ENCODE measurements at regions not wholly inside any gene's neighbourhood (a gene's known extent, or its start where the extent isn't known, plus 50 kb on each side); places are given as distances from the start of the nearest gene placed in this dataset.

DNA sequence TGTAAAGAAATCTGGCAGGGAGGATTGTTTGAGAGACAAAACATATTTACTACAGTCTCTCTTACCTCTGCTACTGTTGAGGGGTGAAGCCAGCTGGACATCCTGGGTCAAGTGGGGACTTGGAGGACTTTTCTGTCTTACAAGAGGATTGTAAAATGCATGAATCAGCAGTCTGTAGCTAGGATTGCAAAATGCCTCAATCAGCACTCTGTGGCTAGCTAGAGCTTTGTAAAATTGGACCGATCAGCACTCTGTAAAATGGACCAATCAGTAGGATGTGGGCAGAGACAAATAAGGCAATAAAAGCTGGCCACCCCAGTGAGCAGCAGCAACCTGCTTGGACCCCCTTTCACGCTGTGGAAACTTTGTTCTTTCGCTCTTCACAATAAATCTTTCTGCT, 995.8 kb upstream of the CDH6 start:
- DNase-seq (ENCODE audit: low spot score): no peak
- Mint-ChIP-seq H3K4me3 (ENCODE audit: unreplicated experiment) (no peak overlapping the region), H3K27me3 (ENCODE audit: low read depth) (no peaks in the 10 kb centered on the region), H3K9me3 (ENCODE audit: low read depth) (no peaks in the 10 kb centered on the region), H3K4me1 (ENCODE audit: low read depth) (no peaks in the 10 kb centered on the region), H3K36me3 (ENCODE audit: low read depth) (no peaks in the 10 kb centered on the region), H3K27ac (ENCODE audit: unreplicated experiment) (no peak overlapping the region)
- TF ChIP-seq, protein P1, sequence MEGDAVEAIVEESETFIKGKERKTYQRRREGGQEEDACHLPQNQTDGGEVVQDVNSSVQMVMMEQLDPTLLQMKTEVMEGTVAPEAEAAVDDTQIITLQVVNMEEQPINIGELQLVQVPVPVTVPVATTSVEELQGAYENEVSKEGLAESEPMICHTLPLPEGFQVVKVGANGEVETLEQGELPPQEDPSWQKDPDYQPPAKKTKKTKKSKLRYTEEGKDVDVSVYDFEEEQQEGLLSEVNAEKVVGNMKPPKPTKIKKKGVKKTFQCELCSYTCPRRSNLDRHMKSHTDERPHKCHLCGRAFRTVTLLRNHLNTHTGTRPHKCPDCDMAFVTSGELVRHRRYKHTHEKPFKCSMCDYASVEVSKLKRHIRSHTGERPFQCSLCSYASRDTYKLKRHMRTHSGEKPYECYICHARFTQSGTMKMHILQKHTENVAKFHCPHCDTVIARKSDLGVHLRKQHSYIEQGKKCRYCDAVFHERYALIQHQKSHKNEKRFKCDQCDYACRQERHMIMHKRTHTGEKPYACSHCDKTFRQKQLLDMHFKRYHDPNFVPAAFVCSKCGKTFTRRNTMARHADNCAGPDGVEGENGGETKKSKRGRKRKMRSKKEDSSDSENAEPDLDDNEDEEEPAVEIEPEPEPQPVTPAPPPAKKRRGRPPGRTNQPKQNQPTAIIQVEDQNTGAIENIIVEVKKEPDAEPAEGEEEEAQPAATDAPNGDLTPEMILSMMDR (IDR thresholded peaks at IDR 0.05): no peak

- H3K4me3 Mint-ChIP-seq (ENCODE audit: unreplicated experiment): no peak overlapping the region
- H3K27me3 Mint-ChIP-seq (ENCODE audit: low read depth): no peaks in the 10 kb centered on the region
- no peak for DNase-seq (ENCODE audit: low spot score)
- TF ChIP-seq, protein P1 (IDR thresholded peaks at IDR 0.05): no peak
- no peaks in the 10 kb centered on the region for H3K4me1 Mint-ChIP-seq (ENCODE audit: low read depth)
- H3K36me3 Mint-ChIP-seq (ENCODE audit: low read depth): no peaks in the 10 kb centered on the region
- H3K9me3 Mint-ChIP-seq (ENCODE audit: low read depth): no peaks in the 10 kb centered on the region
- no peak overlapping the region for H3K27ac Mint-ChIP-seq (ENCODE audit: unreplicated experiment)
Measured at GRCh38 chr5:30195036-30195435, 998.5 kb upstream of the CDH6 start.

- DNase-seq (ENCODE audit: low spot score): no peak
- Mint-ChIP-seq H3K27ac (ENCODE audit: unreplicated experiment) (no peak overlapping the region), H3K36me3 (ENCODE audit: low read depth) (no peaks in the 10 kb centered on the region), H3K9me3 (ENCODE audit: low read depth) (no peaks in the 10 kb centered on the region), H3K4me3 (ENCODE audit: unreplicated experiment) (no peak overlapping the region), H3K27me3 (ENCODE audit: low read depth) (no peaks in the 10 kb centered on the region), H3K4me1 (ENCODE audit: low read depth) (no peaks in the 10 kb centered on the region)
- TF ChIP-seq, protein P1 (IDR thresholded peaks at IDR 0.05): no peak
Measured at GRCh38 chr5:30194595-30194994, 998.9 kb upstream of the CDH6 start.

DNA sequence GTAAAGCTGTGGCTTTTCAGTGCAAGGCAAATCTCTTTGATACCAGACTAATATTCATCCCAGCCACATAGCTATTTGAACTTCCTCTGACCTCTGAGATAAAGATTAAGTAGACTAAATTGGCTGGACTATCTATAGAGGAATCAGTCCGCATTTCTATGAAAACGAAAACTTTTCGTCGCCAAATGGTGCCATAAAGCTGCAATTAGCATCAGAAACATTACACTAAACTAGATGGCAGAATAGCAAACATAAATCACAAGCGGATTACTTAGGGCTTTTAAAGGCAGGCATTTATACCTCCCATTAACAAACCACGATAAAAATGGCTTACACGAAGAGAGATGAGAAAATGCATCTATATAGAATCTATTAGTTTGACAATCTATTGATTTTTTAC, 1009.7 kb upstream of the CDH6 start:
- Mint-ChIP-seq H3K4me3 (ENCODE audit: unreplicated experiment) (no peak overlapping the region), H3K36me3 (ENCODE audit: low read depth) (no peaks in the 10 kb centered on the region), H3K27me3 (ENCODE audit: low read depth) (peaks cover 2% of the 10 kb centered on the region), H3K27ac (ENCODE audit: unreplicated experiment) (no peak overlapping the region), H3K9me3 (ENCODE audit: low read depth) (no peaks in the 10 kb centered on the region), H3K4me1 (ENCODE audit: low read depth) (no peaks in the 10 kb centered on the region)
- TF ChIP-seq, protein P1 (IDR thresholded peaks at IDR 0.05): no peak
- DNase-seq (ENCODE audit: low spot score): no peak

DNA sequence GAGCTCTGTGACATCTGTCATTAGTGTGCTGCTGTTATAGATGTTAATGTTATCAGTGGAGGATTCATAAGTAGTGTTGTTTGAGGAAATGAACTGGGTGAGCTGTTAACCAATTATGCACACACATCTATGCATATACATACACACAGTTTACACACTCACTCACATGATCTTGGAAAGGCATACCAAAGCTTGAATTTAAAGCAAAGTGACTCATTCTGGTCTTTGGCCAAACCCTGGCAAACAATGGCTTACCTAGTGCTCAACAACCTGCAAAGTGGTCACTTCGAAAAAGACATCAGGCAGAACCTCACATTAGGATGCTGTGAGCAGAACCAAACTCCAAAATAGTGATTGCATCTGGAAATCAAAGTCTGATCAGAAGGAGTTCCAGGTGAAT, 1037.3 kb upstream of the CDH6 start:
- Mint-ChIP-seq H3K27me3 (ENCODE audit: low read depth) (no peaks in the 10 kb centered on the region), H3K9me3 (ENCODE audit: low read depth) (peaks cover 5% of the 10 kb centered on the region), H3K4me1 (ENCODE audit: low read depth) (no peaks in the 10 kb centered on the region), H3K36me3 (ENCODE audit: low read depth) (no peaks in the 10 kb centered on the region), H3K27ac (ENCODE audit: unreplicated experiment) (no peak overlapping the region), H3K4me3 (ENCODE audit: unreplicated experiment) (no peak overlapping the region)
- no peak for DNase-seq (ENCODE audit: low spot score)
- TF ChIP-seq, protein P1 (IDR thresholded peaks at IDR 0.05): no peak
